H1 (cell line): ENCODE measurements at regions not wholly inside any gene's neighbourhood (a gene's known extent, or its start where the extent isn't known, plus 50 kb on each side); places are given as distances from the start of the nearest gene placed in this dataset.

Experiments
- KDM1A ChIP-seq: fragments of 200-600, 300-600 bp; sonication (generic); IDR thresholded peaks from 2 replicates; pipeline ENCODE4 v1.7.1; 2016; ENCODE audit warnings: mild to moderate bottlenecking, low read length, borderline replicate concordance
- POLR2A ChIP-seq, 2 experiments: IDR thresholded peaks; 1 replicate in 1 of 2; 2 replicates in 1 of 2; pipeline ENCODE4 v1.6.1; 2011; ENCODE audit warnings: low read depth in 2 of 2, low read length in 2 of 2, mild to moderate bottlenecking in 2 of 2; ENCODE audit errors: control extremely low read depth in 1 of 2
- TF ChIP-seq, protein P1 (sequence below): fragments of 300-600 bp; sonication (generic); IDR thresholded peaks from 2 replicates; pipeline ENCODE4 v1.7.1; 2012; ENCODE audit warnings: low read length, moderate library complexity, mild to moderate bottlenecking, inconsistent platforms; ENCODE audit not compliant: insufficient replicate concordance

DNA sequence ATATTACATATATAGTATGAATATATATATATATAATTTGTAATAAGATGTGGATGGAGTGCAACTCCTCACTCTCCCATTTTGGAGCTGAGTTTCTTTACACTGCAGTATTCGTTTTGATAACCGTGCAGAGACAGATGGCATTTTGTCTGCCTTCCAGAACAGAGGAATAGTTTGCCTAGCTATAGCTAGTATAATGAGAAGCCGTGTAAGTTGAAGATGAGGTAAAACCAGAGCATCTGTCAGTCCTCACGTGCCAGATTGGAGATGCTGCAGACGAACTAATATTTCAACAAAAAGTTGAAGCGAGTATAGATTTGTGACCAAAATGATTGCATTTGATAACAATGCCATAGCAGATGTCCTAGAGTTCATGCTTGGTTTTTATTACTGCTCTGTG is 180.6 kb downstream of the FMR1NB start (continued):
- TF ChIP-seq, protein P1, sequence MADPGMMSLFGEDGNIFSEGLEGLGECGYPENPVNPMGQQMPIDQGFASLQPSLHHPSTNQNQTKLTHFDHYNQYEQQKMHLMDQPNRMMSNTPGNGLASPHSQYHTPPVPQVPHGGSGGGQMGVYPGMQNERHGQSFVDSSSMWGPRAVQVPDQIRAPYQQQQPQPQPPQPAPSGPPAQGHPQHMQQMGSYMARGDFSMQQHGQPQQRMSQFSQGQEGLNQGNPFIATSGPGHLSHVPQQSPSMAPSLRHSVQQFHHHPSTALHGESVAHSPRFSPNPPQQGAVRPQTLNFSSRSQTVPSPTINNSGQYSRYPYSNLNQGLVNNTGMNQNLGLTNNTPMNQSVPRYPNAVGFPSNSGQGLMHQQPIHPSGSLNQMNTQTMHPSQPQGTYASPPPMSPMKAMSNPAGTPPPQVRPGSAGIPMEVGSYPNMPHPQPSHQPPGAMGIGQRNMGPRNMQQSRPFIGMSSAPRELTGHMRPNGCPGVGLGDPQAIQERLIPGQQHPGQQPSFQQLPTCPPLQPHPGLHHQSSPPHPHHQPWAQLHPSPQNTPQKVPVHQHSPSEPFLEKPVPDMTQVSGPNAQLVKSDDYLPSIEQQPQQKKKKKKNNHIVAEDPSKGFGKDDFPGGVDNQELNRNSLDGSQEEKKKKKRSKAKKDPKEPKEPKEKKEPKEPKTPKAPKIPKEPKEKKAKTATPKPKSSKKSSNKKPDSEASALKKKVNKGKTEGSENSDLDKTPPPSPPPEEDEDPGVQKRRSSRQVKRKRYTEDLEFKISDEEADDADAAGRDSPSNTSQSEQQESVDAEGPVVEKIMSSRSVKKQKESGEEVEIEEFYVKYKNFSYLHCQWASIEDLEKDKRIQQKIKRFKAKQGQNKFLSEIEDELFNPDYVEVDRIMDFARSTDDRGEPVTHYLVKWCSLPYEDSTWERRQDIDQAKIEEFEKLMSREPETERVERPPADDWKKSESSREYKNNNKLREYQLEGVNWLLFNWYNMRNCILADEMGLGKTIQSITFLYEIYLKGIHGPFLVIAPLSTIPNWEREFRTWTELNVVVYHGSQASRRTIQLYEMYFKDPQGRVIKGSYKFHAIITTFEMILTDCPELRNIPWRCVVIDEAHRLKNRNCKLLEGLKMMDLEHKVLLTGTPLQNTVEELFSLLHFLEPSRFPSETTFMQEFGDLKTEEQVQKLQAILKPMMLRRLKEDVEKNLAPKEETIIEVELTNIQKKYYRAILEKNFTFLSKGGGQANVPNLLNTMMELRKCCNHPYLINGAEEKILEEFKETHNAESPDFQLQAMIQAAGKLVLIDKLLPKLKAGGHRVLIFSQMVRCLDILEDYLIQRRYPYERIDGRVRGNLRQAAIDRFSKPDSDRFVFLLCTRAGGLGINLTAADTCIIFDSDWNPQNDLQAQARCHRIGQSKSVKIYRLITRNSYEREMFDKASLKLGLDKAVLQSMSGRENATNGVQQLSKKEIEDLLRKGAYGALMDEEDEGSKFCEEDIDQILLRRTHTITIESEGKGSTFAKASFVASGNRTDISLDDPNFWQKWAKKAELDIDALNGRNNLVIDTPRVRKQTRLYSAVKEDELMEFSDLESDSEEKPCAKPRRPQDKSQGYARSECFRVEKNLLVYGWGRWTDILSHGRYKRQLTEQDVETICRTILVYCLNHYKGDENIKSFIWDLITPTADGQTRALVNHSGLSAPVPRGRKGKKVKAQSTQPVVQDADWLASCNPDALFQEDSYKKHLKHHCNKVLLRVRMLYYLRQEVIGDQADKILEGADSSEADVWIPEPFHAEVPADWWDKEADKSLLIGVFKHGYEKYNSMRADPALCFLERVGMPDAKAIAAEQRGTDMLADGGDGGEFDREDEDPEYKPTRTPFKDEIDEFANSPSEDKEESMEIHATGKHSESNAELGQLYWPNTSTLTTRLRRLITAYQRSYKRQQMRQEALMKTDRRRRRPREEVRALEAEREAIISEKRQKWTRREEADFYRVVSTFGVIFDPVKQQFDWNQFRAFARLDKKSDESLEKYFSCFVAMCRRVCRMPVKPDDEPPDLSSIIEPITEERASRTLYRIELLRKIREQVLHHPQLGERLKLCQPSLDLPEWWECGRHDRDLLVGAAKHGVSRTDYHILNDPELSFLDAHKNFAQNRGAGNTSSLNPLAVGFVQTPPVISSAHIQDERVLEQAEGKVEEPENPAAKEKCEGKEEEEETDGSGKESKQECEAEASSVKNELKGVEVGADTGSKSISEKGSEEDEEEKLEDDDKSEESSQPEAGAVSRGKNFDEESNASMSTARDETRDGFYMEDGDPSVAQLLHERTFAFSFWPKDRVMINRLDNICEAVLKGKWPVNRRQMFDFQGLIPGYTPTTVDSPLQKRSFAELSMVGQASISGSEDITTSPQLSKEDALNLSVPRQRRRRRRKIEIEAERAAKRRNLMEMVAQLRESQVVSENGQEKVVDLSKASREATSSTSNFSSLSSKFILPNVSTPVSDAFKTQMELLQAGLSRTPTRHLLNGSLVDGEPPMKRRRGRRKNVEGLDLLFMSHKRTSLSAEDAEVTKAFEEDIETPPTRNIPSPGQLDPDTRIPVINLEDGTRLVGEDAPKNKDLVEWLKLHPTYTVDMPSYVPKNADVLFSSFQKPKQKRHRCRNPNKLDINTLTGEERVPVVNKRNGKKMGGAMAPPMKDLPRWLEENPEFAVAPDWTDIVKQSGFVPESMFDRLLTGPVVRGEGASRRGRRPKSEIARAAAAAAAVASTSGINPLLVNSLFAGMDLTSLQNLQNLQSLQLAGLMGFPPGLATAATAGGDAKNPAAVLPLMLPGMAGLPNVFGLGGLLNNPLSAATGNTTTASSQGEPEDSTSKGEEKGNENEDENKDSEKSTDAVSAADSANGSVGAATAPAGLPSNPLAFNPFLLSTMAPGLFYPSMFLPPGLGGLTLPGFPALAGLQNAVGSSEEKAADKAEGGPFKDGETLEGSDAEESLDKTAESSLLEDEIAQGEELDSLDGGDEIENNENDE, result no peak
- TF ChIP-seq KDM1A (no peak), POLR2A (IDR thresholded peaks at IDR 0.05; ENCODE audit: control extremely low read depth in 1 of 2, low read depth in 2 of 2, low read length in 2 of 2) (no peak)
